GM23338 (cell line): ENCODE measurements at regions not wholly inside any gene's neighbourhood (a gene's known extent, or its start where the extent isn't known, plus 50 kb on each side); places are given as distances from the start of the nearest gene placed in this dataset.

Experiments
- ATAC-seq: fragments of 200-7000 bp; cut with Tn5 transposase; 3 replicates; pipeline ENCODE4 v1.9.1; 2020
- DNase-seq: peaks from one replicate; pipeline ENCODE4 v3.0.0-alpha.2; 2015; ENCODE audit warnings: low spot score
- H2AFZ ChIP-seq: fragments of 200-600 bp; sonication (generic); 2 replicates; pipeline ENCODE4 v1.8.0; 2016; ENCODE audit warnings: antibody characterized with exemption, mild to moderate bottlenecking, moderate library complexity
- H3F3A ChIP-seq: fragments of 200-600 bp; sonication (generic); replicated peaks from 2 replicates; pipeline ENCODE4 v1.8.0; 2017; ENCODE audit warnings: antibody characterized with exemption, mixed run types, low read depth
- H3K27ac ChIP-seq: fragments of 200-600 bp; sonication (generic); 2 replicates; pipeline ENCODE4 v1.6.1; 2016; ENCODE audit warnings: low read depth
- H3K27me3 ChIP-seq: fragments of 200-600 bp; sonication (generic); 2 replicates; pipeline ENCODE4 v1.8.0; 2016; ENCODE audit warnings: mild to moderate bottlenecking, mixed run types, moderate library complexity; ENCODE audit not compliant: insufficient read depth
- H3K36me3 ChIP-seq: fragments of 200-600 bp; sonication (generic); 2 replicates; pipeline ENCODE4 v1.8.0; 2016; ENCODE audit warnings: mild to moderate bottlenecking; ENCODE audit not compliant: insufficient read depth
- H3K4me1 ChIP-seq: fragments of 200-600 bp; sonication (generic); 2 replicates; pipeline ENCODE4 v1.8.0; 2016; ENCODE audit warnings: mild to moderate bottlenecking, moderate library complexity; ENCODE audit not compliant: insufficient read depth
- H3K4me2 ChIP-seq: fragments of 200-600 bp; sonication (generic); 2 replicates; pipeline ENCODE4 v1.7.1; 2017; ENCODE audit warnings: mixed run types
- H3K4me3 ChIP-seq: fragments of 200-600 bp; sonication (generic); 2 replicates; pipeline ENCODE4 v1.6.1; 2016; ENCODE audit warnings: mixed run types
- H3K79me2 ChIP-seq: fragments of 200-600 bp; sonication (generic); replicated peaks from 2 replicates; pipeline ENCODE4 v1.8.0; 2017; ENCODE audit warnings: mild to moderate bottlenecking; ENCODE audit not compliant: insufficient read depth
- H3K9me2 ChIP-seq: fragments of 200-600 bp; sonication (generic); 2 replicates; pipeline ENCODE4 v1.8.0; 2017; ENCODE audit not compliant: insufficient read depth
- H4K20me1 ChIP-seq: fragments of 200-600 bp; sonication (generic); replicated peaks from 2 replicates; pipeline ENCODE4 v1.8.0; 2017; ENCODE audit warnings: mild to moderate bottlenecking; ENCODE audit not compliant: insufficient read depth
- H3K27ac Mint-ChIP-seq: 2 replicates; pipeline ENCODE4 v1.8.0; 2020; ENCODE audit warnings: inconsistent platforms, mild to moderate bottlenecking, moderate library complexity, mixed read lengths
- H3K27me3 Mint-ChIP-seq: 3 replicates; pipeline ENCODE4 v1.8.0; 2022; ENCODE audit warnings: low read depth, mild to moderate bottlenecking, moderate library complexity, mixed read lengths, inconsistent platforms; ENCODE audit not compliant: insufficient read depth, poor library complexity
- H3K36me3 Mint-ChIP-seq: 3 replicates; pipeline ENCODE4 v1.8.0; 2021; ENCODE audit warnings: low read depth, mild to moderate bottlenecking, inconsistent platforms, moderate library complexity, mixed read lengths
- H3K4me1 Mint-ChIP-seq: 3 replicates; pipeline ENCODE4 v1.8.0; 2020; ENCODE audit warnings: mild to moderate bottlenecking, inconsistent platforms, mixed read lengths
- H3K4me3 Mint-ChIP-seq: 3 replicates; pipeline ENCODE4 v1.8.0; 2021; ENCODE audit warnings: moderate library complexity, mild to moderate bottlenecking, inconsistent platforms, mixed read lengths
- H3K9me3 Mint-ChIP-seq: 3 replicates; pipeline ENCODE4 v1.8.0; 2020; ENCODE audit warnings: moderate library complexity, mild to moderate bottlenecking, inconsistent platforms, mixed read lengths
- CREB1 ChIP-seq: fragments of 250-450 bp; sonication (Bioruptor Pico); IDR thresholded peaks from 2 replicates; pipeline ENCODE4 v1.5.0; 2020; ENCODE audit warnings: low read depth, mild to moderate bottlenecking, moderate library complexity
- EZH2 ChIP-seq: fragments of 200-600 bp; sonication (generic); IDR thresholded peaks from one replicate; pipeline ENCODE4 v1.8.0; 2017; ENCODE audit warnings: antibody characterized with exemption, mild to moderate bottlenecking, low read depth; ENCODE audit not compliant: unreplicated experiment
- EZH2phosphoT487 ChIP-seq: fragments of 200-600 bp; sonication (generic); IDR thresholded peaks from one replicate; pipeline ENCODE4 v1.8.1; 2018; ENCODE audit warnings: antibody characterized with exemption; ENCODE audit not compliant: unreplicated experiment
- JUNB ChIP-seq: IDR thresholded peaks from one replicate; pipeline ENCODE4 v1.6.1; 2016; ENCODE audit warnings: antibody characterized with exemption; ENCODE audit not compliant: unreplicated experiment
- NANOG ChIP-seq: IDR thresholded peaks from 2 replicates; pipeline ENCODE4 v1.6.1; 2016; ENCODE audit warnings: antibody characterized with exemption, borderline replicate concordance
- POLR2AphosphoS5 ChIP-seq: IDR thresholded peaks from 2 replicates; pipeline ENCODE4 v1.6.1; 2016; ENCODE audit warnings: antibody characterized with exemption, low read depth
- STAT1 ChIP-seq: IDR thresholded peaks from one replicate; pipeline ENCODE4 v1.6.1; 2016; ENCODE audit warnings: antibody characterized with exemption; ENCODE audit not compliant: unreplicated experiment
- ZNF114 ChIP-seq: fragments of 250-450 bp; sonication (Bioruptor Pico); IDR thresholded peaks from 2 replicates; pipeline ENCODE4 v1.5.0; 2020; ENCODE audit warnings: mild to moderate bottlenecking, moderate library complexity
- ZNF331 ChIP-seq: fragments of 250-450 bp; sonication (Bioruptor Pico); IDR thresholded peaks from 2 replicates; pipeline ENCODE4 v1.5.0; 2020; ENCODE audit warnings: low read depth, mild to moderate bottlenecking, moderate library complexity
- TF ChIP-seq, protein P1 (sequence below): IDR thresholded peaks from one replicate; pipeline ENCODE4 v1.6.1; 2018; ENCODE audit warnings: antibody characterized with exemption; ENCODE audit not compliant: unreplicated experiment
- TF ChIP-seq, protein P2 (sequence below): fragments of 250-450 bp; sonication (Bioruptor Pico); IDR thresholded peaks from 2 replicates; pipeline ENCODE4 v1.5.0; 2020; ENCODE audit warnings: mild to moderate bottlenecking, moderate library complexity
- TF ChIP-seq, protein P3 (sequence below): IDR thresholded peaks from 2 replicates; pipeline ENCODE4 v1.6.1; 2016; ENCODE audit warnings: antibody characterized with exemption
- TF ChIP-seq, protein P4 (sequence below), 2 experiments: fragments of 200-600 bp in 1 of 2; sonication (generic) in 1 of 2; conservative IDR thresholded peaks; 2 replicates each; pipeline versions ENCODE4 v1.5.1 to v1.6.1; 2016 to 2017; ENCODE audit warnings: antibody characterized with exemption in 2 of 2, low read depth in 2 of 2, mild to moderate bottlenecking in 2 of 2, moderate library complexity in 1 of 2

DNA sequence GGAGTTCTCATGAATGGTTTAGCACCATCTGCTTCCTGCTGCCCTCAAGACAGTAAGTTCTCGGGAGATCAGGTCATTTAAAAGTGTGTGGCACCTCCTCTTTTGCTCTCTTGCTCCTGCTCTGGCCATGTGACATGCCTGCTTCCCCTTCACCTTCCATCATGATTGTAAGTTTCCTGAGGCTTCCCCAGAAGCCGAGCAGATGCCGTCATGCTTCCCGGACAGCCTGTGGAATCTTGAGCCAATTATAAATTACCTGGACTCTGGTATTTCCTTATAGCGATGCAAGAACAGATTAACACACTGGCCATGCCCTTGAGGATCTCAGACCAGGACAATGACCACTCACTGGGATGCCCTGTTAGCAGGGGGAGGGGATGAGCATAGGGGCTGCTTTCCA lies 212.3 kb downstream of the MATN1 start:
- DNase-seq = no peak
- H3K4me1 Mint-ChIP-seq = peaks cover 30% of the 10 kb centered on the region
- Histone ChIP-seq H3K9me2 (no peaks in the 10 kb centered on the region), H3K4me2 (no peak overlapping the region), H3K79me2 (no peaks in the 10 kb centered on the region), H3K27ac (no peak overlapping the region), H3K4me3 (no peak overlapping the region), H4K20me1 (no peaks in the 10 kb centered on the region), H3K36me3 (no peaks in the 10 kb centered on the region), H3K27me3 (no peaks in the 10 kb centered on the region), H2AFZ (no peak overlapping the region), H3K4me1 (no peaks in the 10 kb centered on the region), H3F3A (no peaks in the 10 kb centered on the region)
- no peaks in the 10 kb centered on the region for H3K27me3 Mint-ChIP-seq
- H3K9me3 Mint-ChIP-seq = no peaks in the 10 kb centered on the region; the same call in 1 of the 3 replicates
- no peak overlapping the region for H3K4me3 Mint-ChIP-seq
- H3K36me3 Mint-ChIP-seq = no peaks in the 10 kb centered on the region
- no peak overlapping the region for H3K27ac Mint-ChIP-seq
- TF ChIP-seq JUNB = no peak
- no peak for TF ChIP-seq NANOG
- no peak for TF ChIP-seq EZH2phosphoT487
- TF ChIP-seq, protein P1, sequence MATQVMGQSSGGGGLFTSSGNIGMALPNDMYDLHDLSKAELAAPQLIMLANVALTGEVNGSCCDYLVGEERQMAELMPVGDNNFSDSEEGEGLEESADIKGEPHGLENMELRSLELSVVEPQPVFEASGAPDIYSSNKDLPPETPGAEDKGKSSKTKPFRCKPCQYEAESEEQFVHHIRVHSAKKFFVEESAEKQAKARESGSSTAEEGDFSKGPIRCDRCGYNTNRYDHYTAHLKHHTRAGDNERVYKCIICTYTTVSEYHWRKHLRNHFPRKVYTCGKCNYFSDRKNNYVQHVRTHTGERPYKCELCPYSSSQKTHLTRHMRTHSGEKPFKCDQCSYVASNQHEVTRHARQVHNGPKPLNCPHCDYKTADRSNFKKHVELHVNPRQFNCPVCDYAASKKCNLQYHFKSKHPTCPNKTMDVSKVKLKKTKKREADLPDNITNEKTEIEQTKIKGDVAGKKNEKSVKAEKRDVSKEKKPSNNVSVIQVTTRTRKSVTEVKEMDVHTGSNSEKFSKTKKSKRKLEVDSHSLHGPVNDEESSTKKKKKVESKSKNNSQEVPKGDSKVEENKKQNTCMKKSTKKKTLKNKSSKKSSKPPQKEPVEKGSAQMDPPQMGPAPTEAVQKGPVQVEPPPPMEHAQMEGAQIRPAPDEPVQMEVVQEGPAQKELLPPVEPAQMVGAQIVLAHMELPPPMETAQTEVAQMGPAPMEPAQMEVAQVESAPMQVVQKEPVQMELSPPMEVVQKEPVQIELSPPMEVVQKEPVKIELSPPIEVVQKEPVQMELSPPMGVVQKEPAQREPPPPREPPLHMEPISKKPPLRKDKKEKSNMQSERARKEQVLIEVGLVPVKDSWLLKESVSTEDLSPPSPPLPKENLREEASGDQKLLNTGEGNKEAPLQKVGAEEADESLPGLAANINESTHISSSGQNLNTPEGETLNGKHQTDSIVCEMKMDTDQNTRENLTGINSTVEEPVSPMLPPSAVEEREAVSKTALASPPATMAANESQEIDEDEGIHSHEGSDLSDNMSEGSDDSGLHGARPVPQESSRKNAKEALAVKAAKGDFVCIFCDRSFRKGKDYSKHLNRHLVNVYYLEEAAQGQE = no peak
- no peak for TF ChIP-seq CREB1
- TF ChIP-seq POLR2AphosphoS5 = no peak
- TF ChIP-seq, protein P2, sequence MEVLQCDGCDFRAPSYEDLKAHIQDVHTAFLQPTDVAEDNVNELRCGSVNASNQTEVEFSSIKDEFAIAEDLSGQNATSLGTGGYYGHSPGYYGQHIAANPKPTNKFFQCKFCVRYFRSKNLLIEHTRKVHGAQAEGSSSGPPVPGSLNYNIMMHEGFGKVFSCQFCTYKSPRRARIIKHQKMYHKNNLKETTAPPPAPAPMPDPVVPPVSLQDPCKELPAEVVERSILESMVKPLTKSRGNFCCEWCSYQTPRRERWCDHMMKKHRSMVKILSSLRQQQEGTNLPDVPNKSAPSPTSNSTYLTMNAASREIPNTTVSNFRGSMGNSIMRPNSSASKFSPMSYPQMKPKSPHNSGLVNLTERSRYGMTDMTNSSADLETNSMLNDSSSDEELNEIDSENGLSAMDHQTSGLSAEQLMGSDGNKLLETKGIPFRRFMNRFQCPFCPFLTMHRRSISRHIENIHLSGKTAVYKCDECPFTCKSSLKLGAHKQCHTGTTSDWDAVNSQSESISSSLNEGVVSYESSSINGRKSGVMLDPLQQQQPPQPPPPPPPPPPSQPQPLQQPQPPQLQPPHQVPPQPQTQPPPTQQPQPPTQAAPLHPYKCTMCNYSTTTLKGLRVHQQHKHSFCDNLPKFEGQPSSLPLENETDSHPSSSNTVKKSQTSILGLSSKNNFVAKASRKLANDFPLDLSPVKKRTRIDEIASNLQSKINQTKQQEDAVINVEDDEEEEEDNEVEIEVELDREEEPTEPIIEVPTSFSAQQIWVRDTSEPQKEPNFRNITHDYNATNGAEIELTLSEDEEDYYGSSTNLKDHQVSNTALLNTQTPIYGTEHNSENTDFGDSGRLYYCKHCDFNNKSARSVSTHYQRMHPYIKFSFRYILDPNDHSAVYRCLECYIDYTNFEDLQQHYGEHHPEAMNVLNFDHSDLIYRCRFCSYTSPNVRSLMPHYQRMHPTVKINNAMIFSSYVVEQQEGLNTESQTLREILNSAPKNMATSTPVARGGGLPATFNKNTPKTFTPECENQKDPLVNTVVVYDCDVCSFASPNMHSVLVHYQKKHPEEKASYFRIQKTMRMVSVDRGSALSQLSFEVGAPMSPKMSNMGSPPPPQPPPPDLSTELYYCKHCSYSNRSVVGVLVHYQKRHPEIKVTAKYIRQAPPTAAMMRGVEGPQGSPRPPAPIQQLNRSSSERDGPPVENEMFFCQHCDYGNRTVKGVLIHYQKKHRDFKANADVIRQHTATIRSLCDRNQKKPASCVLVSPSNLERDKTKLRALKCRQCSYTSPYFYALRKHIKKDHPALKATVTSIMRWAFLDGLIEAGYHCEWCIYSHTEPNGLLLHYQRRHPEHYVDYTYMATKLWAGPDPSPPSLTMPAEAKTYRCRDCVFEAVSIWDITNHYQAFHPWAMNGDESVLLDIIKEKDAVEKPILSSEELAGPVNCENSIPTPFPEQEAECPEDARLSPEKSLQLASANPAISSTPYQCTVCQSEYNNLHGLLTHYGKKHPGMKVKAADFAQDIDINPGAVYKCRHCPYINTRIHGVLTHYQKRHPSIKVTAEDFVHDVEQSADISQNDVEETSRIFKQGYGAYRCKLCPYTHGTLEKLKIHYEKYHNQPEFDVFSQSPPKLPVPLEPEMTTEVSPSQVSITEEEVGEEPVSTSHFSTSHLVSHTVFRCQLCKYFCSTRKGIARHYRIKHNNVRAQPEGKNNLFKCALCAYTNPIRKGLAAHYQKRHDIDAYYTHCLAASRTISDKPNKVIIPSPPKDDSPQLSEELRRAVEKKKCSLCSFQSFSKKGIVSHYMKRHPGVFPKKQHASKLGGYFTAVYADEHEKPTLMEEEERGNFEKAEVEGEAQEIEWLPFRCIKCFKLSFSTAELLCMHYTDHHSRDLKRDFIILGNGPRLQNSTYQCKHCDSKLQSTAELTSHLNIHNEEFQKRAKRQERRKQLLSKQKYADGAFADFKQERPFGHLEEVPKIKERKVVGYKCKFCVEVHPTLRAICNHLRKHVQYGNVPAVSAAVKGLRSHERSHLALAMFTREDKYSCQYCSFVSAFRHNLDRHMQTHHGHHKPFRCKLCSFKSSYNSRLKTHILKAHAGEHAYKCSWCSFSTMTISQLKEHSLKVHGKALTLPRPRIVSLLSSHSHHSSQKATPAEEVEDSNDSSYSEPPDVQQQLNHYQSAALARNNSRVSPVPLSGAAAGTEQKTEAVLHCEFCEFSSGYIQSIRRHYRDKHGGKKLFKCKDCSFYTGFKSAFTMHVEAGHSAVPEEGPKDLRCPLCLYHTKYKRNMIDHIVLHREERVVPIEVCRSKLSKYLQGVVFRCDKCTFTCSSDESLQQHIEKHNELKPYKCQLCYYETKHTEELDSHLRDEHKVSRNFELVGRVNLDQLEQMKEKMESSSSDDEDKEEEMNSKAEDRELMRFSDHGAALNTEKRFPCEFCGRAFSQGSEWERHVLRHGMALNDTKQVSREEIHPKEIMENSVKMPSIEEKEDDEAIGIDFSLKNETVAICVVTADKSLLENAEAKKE (CRISPR knock-in tag) = no peak
- no peak for TF ChIP-seq STAT1
- TF ChIP-seq, protein P3, sequence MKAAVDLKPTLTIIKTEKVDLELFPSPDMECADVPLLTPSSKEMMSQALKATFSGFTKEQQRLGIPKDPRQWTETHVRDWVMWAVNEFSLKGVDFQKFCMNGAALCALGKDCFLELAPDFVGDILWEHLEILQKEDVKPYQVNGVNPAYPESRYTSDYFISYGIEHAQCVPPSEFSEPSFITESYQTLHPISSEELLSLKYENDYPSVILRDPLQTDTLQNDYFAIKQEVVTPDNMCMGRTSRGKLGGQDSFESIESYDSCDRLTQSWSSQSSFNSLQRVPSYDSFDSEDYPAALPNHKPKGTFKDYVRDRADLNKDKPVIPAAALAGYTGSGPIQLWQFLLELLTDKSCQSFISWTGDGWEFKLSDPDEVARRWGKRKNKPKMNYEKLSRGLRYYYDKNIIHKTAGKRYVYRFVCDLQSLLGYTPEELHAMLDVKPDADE = no peak
- TF ChIP-seq, protein P4, sequence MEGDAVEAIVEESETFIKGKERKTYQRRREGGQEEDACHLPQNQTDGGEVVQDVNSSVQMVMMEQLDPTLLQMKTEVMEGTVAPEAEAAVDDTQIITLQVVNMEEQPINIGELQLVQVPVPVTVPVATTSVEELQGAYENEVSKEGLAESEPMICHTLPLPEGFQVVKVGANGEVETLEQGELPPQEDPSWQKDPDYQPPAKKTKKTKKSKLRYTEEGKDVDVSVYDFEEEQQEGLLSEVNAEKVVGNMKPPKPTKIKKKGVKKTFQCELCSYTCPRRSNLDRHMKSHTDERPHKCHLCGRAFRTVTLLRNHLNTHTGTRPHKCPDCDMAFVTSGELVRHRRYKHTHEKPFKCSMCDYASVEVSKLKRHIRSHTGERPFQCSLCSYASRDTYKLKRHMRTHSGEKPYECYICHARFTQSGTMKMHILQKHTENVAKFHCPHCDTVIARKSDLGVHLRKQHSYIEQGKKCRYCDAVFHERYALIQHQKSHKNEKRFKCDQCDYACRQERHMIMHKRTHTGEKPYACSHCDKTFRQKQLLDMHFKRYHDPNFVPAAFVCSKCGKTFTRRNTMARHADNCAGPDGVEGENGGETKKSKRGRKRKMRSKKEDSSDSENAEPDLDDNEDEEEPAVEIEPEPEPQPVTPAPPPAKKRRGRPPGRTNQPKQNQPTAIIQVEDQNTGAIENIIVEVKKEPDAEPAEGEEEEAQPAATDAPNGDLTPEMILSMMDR (conservative IDR thresholded peaks at IDR 0.05; ENCODE audit: low read depth in 2 of 2) = no peak
- no peak for TF ChIP-seq EZH2
- no peak for TF ChIP-seq ZNF331 (CRISPR knock-in tag)
- TF ChIP-seq ZNF114 (CRISPR knock-in tag) = no peak
- no peak for ATAC-seq
